Skeletal muscle satellite cell (primary cell): ENCODE measurements at regions not wholly inside any gene's neighbourhood (a gene's known extent, or its start where the extent isn't known, plus 50 kb on each side); places are given as distances from the start of the nearest gene placed in this dataset.

Experiments used
- H3K27me3 ChIP-seq: 2 replicates; pipeline ENCODE4 v1.7.0; 2013; ENCODE audit warnings: low read length; ENCODE audit not compliant: control insufficient read depth, insufficient read depth
- H3K36me3 ChIP-seq: 2 replicates; pipeline ENCODE4 v1.7.0; 2013; ENCODE audit warnings: mild to moderate bottlenecking, control low read depth, low read length; ENCODE audit not compliant: insufficient read depth
- H3K4me1 ChIP-seq: 2 replicates; pipeline ENCODE4 v1.7.0; 2013; ENCODE audit warnings: low read length; ENCODE audit not compliant: control insufficient read depth, insufficient read depth
- H3K4me2 ChIP-seq: 2 replicates; pipeline ENCODE4 v1.7.0; 2013; ENCODE audit warnings: mild to moderate bottlenecking, low read length
- H3K4me3 ChIP-seq: 2 replicates; pipeline ENCODE4 v1.7.0; 2013; ENCODE audit warnings: low read length
- H3K9ac ChIP-seq: 2 replicates; pipeline ENCODE4 v1.7.0; 2013; ENCODE audit warnings: mild to moderate bottlenecking, low read depth, low read length, moderate library complexity
- H3K9me3 ChIP-seq: replicated peaks from 2 replicates; pipeline ENCODE4 v1.7.0; 2013; ENCODE audit warnings: mild to moderate bottlenecking, control low read depth, low read length

DNA sequence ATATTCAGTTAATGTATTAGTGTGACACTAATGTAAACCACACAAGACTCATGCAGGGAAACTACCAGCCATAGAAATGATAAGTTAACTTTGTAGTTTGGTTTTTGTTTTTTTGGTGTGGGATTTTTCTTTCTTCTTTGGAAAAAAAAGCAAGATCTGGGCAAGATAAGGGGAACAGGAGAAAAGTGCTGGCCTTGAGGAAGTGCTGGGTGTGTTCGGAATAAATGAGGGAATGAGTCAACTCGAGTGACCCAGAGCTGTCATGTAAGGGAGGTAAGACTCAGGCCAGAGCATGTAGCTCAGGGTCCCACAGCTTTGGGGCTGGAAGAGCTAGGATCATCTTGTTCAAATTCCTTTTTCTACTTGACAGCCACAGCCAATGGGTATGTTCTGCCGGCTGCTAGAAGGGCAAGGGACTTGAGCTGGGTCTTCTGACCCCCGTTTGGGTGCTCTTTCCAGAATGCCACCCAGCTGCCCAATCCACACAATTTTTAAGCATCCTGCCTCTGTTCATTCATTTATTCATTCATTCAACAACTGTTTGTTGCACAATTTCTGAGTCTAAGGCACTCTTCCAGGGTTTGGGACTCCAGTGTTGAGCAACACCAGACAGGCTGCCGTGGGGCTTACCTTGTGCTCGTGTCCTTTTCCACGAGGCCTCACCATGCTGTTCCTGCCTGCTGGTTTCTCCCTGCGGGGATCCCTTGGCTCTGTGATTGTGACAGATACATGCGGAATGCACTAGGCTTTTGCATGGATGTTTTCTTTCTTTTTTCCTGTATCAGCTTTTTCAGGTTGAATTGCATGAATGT is 54.5 kb downstream of the CLDN34 start:
- H3K9me3 ChIP-seq: no peaks in the 10 kb centered on the region
- no peak overlapping the region for H3K9ac ChIP-seq
- H3K27me3 ChIP-seq: no peaks in the 10 kb centered on the region
- no peak overlapping the region for H3K4me2 ChIP-seq
- peaks cover 39% of the 10 kb centered on the region for H3K4me1 ChIP-seq
- no peaks in the 10 kb centered on the region for H3K36me3 ChIP-seq
- H3K4me3 ChIP-seq: no peak overlapping the region

DNA sequence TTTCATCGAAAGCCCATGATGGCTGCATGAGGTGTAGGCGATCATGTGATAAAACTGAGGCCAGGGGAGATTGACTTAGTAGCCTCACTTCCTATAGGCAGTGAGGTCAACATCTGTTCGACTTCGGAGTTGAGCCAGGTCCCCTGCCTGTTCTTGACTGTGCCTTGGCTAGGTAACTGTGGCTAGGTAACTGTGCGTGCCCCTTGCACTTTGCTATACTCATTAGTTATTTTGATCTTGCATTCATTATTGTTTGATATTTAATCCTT is 55.0 kb downstream of the CLDN34 start:
- H3K4me2 ChIP-seq: no peak overlapping the region
- no peak overlapping the region for H3K9ac ChIP-seq
- H3K27me3 ChIP-seq: no peaks in the 10 kb centered on the region
- H3K4me1 ChIP-seq: peaks cover 33% of the 10 kb centered on the region
- H3K36me3 ChIP-seq: no peaks in the 10 kb centered on the region
- H3K4me3 ChIP-seq: no peak overlapping the region
- H3K9me3 ChIP-seq: no peaks in the 10 kb centered on the region

DNA sequence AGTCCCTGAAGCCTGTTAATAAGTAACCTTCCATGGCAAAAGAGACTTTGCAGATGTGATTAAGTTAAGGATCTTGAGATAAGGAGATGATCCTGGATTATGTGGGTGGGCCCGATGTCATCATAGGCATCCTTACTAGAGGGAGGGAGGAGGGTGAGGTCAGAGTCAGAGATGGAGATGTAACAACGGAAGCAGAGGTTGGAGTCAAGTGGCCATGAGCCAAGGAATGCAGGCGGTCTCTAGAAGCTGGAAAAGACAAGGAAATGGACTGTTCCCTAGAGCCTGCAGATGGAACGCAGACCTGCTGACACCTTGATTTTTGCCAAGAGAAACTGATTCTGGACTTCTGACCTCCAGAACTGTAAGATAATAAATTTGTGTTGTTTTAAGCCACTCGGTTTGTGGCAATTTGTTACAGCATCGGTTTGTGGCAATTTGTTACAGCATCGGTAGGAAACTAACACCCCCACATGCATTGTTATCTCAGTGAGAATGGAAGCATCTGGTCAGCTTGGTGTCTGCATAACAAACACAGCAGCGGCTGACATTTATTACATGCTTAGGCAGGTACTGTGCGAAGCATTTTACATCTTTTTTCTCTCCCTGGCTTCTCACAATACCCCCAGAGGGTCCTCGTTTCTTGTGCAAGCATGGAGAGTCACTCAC is 55.6 kb downstream of the CLDN34 start:
- H3K27me3 ChIP-seq: no peaks in the 10 kb centered on the region
- H3K9me3 ChIP-seq: no peaks in the 10 kb centered on the region
- no peaks in the 10 kb centered on the region for H3K36me3 ChIP-seq
- H3K9ac ChIP-seq: no peak overlapping the region
- H3K4me3 ChIP-seq: no peak overlapping the region
- H3K4me1 ChIP-seq: peaks cover 28% of the 10 kb centered on the region
- no peak overlapping the region for H3K4me2 ChIP-seq

DNA sequence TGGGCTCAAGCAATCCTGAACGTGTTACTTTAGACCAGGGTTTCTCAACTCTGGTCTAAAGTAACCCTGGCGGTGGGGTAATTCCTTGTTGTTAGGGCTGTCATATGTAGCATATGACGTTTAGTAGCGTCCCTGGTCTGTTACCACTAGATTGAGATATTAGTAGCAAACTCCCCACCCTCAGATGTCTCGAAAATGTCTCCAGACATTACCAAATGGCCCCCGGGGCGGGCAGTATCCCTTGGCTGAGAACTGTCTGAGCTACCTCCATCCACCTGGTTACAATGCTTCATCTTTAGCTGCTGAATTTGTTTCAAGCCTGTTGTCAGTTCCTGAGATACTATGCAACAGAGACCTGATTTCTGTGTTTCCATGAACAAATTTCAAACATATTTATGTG is 56.7 kb downstream of the CLDN34 start:
- H3K4me3 ChIP-seq: no peak overlapping the region
- H3K9me3 ChIP-seq: no peaks in the 10 kb centered on the region
- no peak overlapping the region for H3K4me2 ChIP-seq
- no peaks in the 10 kb centered on the region for H3K36me3 ChIP-seq
- H3K27me3 ChIP-seq: no peaks in the 10 kb centered on the region
- H3K4me1 ChIP-seq: peaks cover 20% of the 10 kb centered on the region
- H3K9ac ChIP-seq: no peak overlapping the region

DNA sequence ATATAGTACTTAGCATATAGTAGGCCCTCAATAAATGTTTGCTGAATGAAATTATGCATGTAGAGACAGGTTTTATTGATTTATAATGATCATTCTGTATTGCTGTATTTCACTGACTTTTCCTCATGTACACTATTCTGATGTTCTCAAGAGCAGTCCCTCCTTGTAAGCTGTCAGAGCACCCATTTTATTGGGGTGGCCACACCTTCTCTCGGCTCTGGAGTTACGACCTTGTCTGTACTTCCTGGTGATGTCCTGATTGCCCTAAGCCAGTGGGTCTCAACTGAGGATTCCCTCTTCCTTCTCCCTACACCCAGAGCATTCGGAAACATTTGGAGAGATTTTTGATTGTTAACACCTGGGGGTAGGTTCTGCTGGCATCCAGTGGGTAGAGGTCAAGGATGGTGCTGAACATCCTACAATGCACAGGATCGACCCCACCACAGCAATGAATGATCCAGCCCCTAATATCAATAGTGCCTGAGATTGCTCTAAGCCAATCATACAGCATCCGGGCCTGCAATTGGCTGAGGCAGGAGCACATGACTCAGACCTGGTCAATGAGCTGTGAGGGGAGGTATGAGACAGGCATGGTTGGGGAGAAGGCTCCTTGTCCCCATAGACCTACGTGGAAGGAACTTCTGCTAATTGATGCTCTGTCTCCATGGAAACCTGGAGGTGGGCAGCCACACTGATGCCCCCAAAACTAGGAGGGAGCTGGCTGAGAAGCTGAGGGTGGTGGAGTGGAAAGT is 58.8 kb downstream of the CLDN34 start:
- H3K27me3 ChIP-seq: no peaks in the 10 kb centered on the region
- peaks cover 24% of the 10 kb centered on the region for H3K4me1 ChIP-seq
- H3K4me3 ChIP-seq: no peak overlapping the region

DNA sequence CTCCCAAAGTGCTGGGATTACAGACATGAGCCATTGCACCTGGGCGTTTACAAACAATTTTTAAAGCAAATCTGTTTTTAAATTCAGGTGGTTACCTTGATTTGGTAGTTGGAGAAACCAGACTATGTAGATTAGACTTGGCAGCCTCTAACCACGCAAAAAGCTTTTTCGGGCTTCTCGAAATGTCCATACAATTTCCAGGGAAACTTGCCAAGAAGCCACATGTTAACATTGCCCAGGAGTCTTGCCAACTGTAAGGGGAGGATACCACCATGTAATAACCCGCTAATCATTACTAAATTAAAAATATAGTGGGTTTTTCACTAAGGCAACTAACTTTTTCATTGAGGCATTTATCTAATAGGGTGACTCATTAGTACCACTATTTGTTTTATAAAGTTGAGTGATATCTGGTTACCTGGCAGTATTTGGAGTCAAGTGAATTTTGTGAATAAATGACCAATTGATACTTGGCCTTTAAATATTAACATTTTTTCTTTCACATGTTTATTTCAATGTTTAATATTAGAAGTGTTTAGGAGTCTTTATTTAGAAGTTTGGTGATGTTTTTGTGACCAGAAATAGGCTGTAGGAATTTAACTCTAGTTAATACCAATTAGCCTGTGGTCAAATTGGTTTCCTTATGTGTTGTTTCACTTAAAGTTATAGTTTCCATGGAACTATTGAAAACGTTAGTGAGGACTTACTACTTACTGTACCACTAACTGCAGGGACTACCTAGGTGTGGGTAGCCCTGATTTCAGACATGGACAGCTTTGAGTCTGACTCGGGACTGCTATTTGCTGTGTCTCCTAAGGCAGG is 61.3 kb downstream of the CLDN34 start:
- Histone ChIP-seq H3K4me1 (peaks cover 8% of the 10 kb centered on the region), H3K27me3 (no peaks in the 10 kb centered on the region), H3K4me2 (no peak overlapping the region), H3K9ac (no peak overlapping the region), H3K9me3 (no peaks in the 10 kb centered on the region), H3K36me3 (no peaks in the 10 kb centered on the region), H3K4me3 (no peak overlapping the region)

More for the DNA sequence above, 58.8 kb downstream of the CLDN34 start:
- no peak overlapping the region for H3K4me2 ChIP-seq
- no peaks in the 10 kb centered on the region for H3K36me3 ChIP-seq
- no peak overlapping the region for H3K9ac ChIP-seq
- H3K9me3 ChIP-seq: no peaks in the 10 kb centered on the region

DNA sequence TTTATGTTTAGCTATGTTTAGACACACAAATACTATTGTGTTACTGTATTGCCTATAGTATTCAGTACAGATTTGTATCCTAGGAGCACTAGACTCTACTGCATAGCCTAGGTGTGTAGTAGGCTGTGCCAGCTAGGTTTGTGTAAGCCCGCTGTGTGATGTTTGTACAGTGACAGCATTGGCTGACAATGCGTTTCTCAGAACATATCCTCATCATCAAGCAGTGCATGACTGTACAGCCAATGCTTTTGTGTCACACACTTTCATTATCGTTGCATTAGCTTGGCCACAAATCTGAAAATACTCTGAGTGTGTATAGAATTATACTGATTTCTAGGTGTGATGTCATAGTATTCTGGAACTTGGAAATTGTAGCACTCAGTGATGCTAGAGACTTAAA is 63.4 kb downstream of the CLDN34 start:
- no peaks in the 10 kb centered on the region for H3K27me3 ChIP-seq
- no peak overlapping the region for H3K9ac ChIP-seq
- H3K4me3 ChIP-seq: no peak overlapping the region
- no peaks in the 10 kb centered on the region for H3K9me3 ChIP-seq
- peaks cover 12% of the 10 kb centered on the region for H3K4me1 ChIP-seq
- no peaks in the 10 kb centered on the region for H3K36me3 ChIP-seq
- H3K4me2 ChIP-seq: peak overlapping the region; percentile 9

DNA sequence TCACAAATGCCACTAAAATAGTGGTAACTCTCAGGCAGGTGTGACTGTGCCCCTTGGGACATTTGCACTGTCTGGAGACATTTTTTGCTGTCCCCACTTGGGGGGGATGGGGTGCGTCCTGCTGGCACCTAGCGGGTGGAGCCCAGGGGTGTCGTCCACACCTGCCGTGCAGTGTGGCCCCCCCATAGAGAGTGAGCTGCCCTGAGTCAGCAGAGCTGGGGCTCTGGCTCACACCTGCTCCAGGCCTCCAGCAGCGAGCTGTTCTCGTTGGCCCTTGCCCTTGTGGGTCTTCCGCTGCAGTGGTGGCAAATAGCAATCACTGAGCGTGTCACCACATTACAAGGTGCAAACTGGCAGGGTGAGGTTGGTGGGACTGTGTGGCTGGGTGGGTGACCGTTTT is 64.6 kb downstream of the CLDN34 start:
- Histone ChIP-seq H3K36me3 (no peaks in the 10 kb centered on the region), H3K4me2 (no peak overlapping the region), H3K9me3 (no peaks in the 10 kb centered on the region), H3K27me3 (no peaks in the 10 kb centered on the region), H3K4me3 (no peak overlapping the region), H3K4me1 (peaks cover 12% of the 10 kb centered on the region), H3K9ac (no peak overlapping the region)

DNA sequence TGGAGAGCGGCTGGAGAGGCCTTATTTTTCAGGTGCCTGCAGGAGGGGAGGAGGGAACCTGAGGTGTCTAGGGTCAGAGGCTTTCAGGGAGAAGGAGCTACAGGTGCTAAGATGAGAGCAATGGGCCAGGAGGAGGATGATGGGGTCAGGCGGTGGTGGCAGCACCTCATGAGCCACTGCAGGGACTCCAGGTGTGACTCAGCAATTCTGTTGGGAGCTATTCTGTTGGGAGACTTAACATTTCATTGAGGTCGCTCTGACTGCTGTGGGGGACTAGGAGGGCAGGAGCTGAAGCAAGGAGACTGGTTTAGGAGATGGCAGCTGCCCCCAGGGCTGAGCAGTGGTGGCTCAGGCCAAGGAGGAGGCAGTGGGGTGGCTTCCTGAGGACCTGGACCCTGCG is 65.0 kb downstream of the CLDN34 start:
- no peak overlapping the region for H3K9ac ChIP-seq
- no peaks in the 10 kb centered on the region for H3K9me3 ChIP-seq
- no peak overlapping the region for H3K4me3 ChIP-seq
- no peak overlapping the region for H3K4me2 ChIP-seq
- peaks cover 12% of the 10 kb centered on the region for H3K4me1 ChIP-seq
- H3K36me3 ChIP-seq: no peaks in the 10 kb centered on the region
- no peaks in the 10 kb centered on the region for H3K27me3 ChIP-seq

DNA sequence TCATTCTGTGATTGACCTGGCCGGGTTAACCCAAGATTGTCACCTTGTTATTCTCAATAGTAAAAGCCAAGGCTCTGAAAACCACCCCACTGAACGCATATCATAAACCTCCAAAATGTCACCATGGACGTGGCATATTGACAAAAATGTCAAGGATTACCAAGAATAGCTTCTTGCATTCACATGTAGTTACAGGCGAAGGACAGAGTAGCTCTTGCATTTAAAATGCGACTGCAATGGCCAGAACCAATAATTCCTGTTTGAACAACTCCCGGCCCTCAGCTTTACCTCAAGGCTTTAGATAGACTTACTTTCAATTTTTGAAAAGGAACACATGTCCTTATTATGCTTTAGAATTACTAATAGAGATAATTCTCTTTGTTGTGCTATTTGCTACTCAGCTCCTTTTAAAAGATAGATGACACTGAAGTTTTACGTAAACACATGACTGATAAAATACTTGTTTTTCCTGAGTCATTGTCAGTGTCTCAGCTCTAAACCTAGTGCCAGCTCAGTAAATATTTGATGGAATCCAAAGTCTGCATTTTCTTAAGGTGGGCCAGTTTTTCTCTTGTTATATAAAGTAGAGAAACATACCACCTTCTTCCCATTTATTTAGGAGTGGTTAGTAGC is 66.3 kb downstream of the CLDN34 start:
- Histone ChIP-seq H3K4me1 (peaks cover 12% of the 10 kb centered on the region), H3K27me3 (no peaks in the 10 kb centered on the region), H3K4me2 (no peak overlapping the region), H3K9ac (no peak overlapping the region), H3K36me3 (no peaks in the 10 kb centered on the region), H3K9me3 (no peaks in the 10 kb centered on the region), H3K4me3 (no peak overlapping the region)
